NT2/D1 (cell line): ENCODE measurements at regions not wholly inside any gene's neighbourhood (a gene's known extent, or its start where the extent isn't known, plus 50 kb on each side); places are given as distances from the start of the nearest gene placed in this dataset.
"Not testable (repeated sequence)": the region's sequence is repeated elsewhere in the genome, so short reads cannot be mapped to it uniquely, and the experiment has no call there.

Source experiments
- DNase-seq: peaks from one replicate; pipeline ENCODE4 v3.0.0-alpha.2; 2011; ENCODE audit warnings: low read depth, low spot score
- H3K27me3 ChIP-seq: 2 replicates; pipeline ENCODE4 v1.6.0; 2011; ENCODE audit warnings: mild to moderate bottlenecking; ENCODE audit not compliant: insufficient read length, insufficient read depth
- H3K36me3 ChIP-seq: 2 replicates; pipeline ENCODE4 v1.6.1; 2011; ENCODE audit warnings: mild to moderate bottlenecking, low read length, mixed read lengths; ENCODE audit not compliant: insufficient read depth, insufficient read length
- H3K4me1 ChIP-seq: 2 replicates; pipeline ENCODE4 v1.5.1; 2011; ENCODE audit not compliant: insufficient read depth, insufficient read length
- H3K4me3 ChIP-seq: 2 replicates; pipeline ENCODE4 v1.5.1; 2011; ENCODE audit warnings: low read depth; ENCODE audit not compliant: insufficient read length
- H3K9ac ChIP-seq: 2 replicates; pipeline ENCODE4 v1.6.0; 2011; ENCODE audit warnings: low read depth; ENCODE audit not compliant: insufficient read length
- H3K9me3 ChIP-seq: 2 replicates; pipeline ENCODE4 v1.5.1; 2011; ENCODE audit warnings: mild to moderate bottlenecking, low read length; ENCODE audit not compliant: insufficient read depth
- SUZ12 ChIP-seq: IDR thresholded peaks from 2 replicates; pipeline ENCODE4 v1.6.1; 2011; ENCODE audit not compliant: insufficient read length, insufficient read depth; ENCODE audit errors: extremely low read depth
- YY1 ChIP-seq: IDR thresholded peaks from 2 replicates; pipeline ENCODE4 v1.6.1; 2011; ENCODE audit not compliant: insufficient read length, insufficient read depth
- ZNF274 ChIP-seq: IDR thresholded peaks from 2 replicates; pipeline ENCODE4 v1.6.1; 2011; ENCODE audit warnings: mild to moderate bottlenecking, low read depth, low read length

DNA sequence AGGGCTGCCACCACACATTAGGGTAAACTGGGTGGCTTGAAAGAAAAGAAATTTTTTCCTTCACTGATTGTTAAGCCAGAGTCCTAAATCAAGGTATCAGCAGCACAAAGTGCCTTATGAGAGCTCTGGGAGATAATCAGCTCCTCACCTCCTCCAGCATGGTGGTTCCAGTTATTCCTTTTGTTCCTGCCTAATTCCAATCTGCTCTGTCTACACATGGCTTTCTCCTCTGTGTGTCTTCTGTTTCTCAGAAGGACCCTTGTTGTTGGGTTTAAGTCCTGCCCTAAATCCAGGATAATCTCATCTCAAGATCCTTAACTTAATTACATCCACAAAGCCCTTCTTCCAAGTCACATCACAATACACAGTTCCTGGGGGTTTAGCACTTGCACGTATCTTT, 1352.0 kb upstream of the CDH9 start:
- no peaks in the 10 kb centered on the region for H3K36me3 ChIP-seq
- H3K9me3 ChIP-seq = no peaks in the 10 kb centered on the region
- DNase-seq = no peak
- TF ChIP-seq SUZ12 = no peak
- TF ChIP-seq ZNF274 = no peak
- TF ChIP-seq YY1 = no peak
- H3K4me1 ChIP-seq = no peaks in the 10 kb centered on the region
- no peak overlapping the region for H3K4me3 ChIP-seq
- no peaks in the 10 kb centered on the region for H3K27me3 ChIP-seq
- H3K9ac ChIP-seq = no peak overlapping the region

DNA sequence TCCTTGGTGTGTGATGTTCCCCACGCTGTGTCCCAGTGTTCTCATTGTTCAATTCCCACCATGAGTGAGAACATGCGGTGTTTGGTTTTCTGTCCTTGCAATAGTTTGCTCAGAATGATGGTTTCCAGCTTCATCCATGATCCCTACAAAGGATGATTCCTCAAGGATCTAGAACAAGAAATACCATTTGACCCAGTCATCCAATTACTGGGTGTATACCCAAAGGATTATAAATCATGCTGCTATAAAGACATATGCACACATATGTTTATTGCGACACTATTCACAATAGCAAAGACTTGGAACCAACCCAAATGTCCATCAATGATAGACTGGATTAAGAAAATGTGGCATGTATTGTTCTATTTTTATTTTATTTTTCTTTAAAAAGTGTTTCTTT, 1351.3 kb upstream of the CDH9 start:
- H3K4me1 ChIP-seq, DNase-seq, H3K9me3 ChIP-seq, H3K4me3 ChIP-seq, H3K9ac ChIP-seq, H3K36me3 ChIP-seq, H3K27me3 ChIP-seq: not testable (repeated sequence)

DNA sequence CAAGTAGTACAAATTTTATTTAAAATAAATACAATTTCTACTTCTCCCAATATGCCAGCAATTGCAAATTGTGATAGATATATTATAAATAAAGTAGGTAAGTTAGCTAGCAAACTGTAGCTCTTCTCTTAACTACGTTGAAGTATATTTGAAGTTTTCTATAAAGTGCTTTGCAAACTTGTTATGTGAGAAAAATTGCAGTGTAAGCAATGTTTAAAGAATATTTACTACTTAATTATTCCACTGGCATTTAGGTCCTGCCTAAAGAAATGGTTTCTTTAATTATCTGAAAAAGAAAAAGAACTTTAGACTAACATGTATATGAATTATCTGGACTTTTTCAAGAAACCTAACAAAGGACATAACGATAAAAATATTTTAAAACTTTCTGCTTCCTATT, 1350.0 kb upstream of the CDH9 start:
- Histone ChIP-seq H3K4me3 (no peak overlapping the region), H3K27me3 (no peaks in the 10 kb centered on the region), H3K9me3 (no peaks in the 10 kb centered on the region), H3K36me3 (no peaks in the 10 kb centered on the region), H3K9ac (no peak overlapping the region), H3K4me1 (no peaks in the 10 kb centered on the region)
- DNase-seq = no peak
- TF ChIP-seq SUZ12 = no peak
- no peak for TF ChIP-seq YY1
- no peak for TF ChIP-seq ZNF274

DNA sequence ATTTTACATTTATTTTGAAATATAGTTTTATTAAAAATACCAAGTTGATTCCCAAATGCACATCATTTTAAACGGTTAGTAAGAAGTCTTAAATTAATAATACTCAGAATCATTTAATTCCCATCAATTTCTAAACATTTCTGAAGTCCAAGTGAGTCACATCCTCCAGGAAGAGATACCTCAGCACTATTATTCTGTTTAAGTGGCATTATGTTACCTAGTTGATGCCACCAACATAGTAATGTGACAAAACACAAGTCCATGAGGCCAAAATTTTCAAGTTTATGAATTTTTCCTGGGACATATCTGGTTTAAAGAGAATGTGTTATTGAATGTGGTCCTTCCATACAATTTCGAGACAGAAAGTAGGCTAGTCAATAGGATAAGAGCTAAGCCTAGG, 1348.3 kb upstream of the CDH9 start:
- Histone ChIP-seq H3K4me3 (no peak overlapping the region), H3K9ac (no peak overlapping the region), H3K27me3 (no peaks in the 10 kb centered on the region), H3K4me1 (no peaks in the 10 kb centered on the region), H3K9me3 (no peaks in the 10 kb centered on the region), H3K36me3 (no peaks in the 10 kb centered on the region)
- TF ChIP-seq SUZ12 (no peak), YY1 (no peak), ZNF274 (no peak)
- DNase-seq = no peak

DNA sequence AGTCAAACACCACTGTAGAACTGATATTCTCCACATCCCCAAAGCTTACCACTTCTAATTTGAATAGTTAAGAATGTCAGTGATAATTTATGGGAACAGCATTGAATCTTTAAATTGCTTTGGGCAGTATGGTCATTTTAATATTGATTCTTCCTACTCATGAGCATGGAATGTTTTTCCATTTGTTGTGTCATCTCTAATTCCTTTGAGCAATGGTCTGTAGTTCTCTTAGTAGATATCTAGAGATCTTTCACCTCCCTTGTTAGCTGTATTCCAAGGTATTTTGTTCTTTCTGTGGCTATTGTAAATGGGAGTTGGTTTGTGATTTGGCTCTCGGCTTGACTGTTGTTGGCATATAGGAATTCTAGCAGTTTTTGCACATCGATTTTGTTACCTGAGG, 1341.8 kb upstream of the CDH9 start:
- Histone ChIP-seq H3K9ac (no peak overlapping the region), H3K27me3 (no peaks in the 10 kb centered on the region), H3K4me3 (no peak overlapping the region), H3K4me1 (no peaks in the 10 kb centered on the region), H3K9me3 (no peaks in the 10 kb centered on the region), H3K36me3 (no peaks in the 10 kb centered on the region)
- DNase-seq = no peak
- TF ChIP-seq ZNF274 (no peak), SUZ12 (no peak), YY1 (no peak)

DNA sequence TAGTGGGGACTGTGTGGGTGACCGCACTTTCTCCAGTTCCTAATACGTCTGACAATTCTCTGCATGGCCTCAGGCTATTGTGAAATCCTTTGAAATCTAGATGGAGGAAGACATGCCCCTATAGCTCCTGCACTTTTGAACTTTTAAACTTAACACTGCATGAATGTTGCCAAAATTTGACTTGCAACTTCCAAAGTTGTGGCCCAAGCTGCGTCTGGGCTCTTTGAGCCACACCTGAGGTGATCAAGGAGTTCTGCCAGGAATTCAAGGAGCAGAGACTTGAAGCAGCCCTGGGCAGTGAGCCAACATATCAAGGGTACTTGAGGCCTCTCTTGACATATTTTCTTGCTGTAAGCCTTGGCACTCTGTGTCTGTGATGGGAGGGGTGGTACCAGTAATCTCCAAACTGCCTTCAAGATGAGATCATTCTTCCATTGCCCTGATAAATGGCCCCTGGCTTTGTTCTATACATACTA, 1336.1 kb upstream of the CDH9 start:
- Histone ChIP-seq H3K4me1 (no peaks in the 10 kb centered on the region), H3K9ac (no peak overlapping the region), H3K27me3 (no peaks in the 10 kb centered on the region), H3K36me3 (no peaks in the 10 kb centered on the region), H3K4me3 (no peak overlapping the region), H3K9me3 (no peaks in the 10 kb centered on the region)
- TF ChIP-seq SUZ12 = no peak
- no peak for TF ChIP-seq YY1
- TF ChIP-seq ZNF274 = no peak
- DNase-seq = no peak

DNA sequence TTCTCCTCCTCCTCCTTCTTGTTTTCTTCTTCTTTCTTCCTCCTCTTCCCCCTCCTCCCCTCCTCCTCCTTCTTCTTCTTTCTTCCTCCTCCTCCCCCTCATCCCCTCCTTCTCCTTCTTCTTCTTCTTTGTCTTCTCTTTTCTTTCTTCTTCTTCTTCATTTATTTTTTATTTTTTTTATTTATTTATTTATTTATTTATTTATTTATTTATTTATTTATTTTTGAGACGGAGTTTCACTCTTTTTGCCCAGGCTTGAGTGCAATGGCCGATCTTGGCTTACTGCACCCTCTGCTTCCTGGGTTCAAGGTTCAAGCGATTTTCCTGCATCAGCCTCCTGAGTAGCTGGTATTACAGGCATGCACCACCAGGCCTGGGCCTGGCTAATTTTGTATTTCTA, 1332.5 kb upstream of the CDH9 start:
- TF ChIP-seq YY1 (no peak), SUZ12 (no peak), ZNF274 (no peak)
- no peak for DNase-seq
- Histone ChIP-seq H3K27me3 (no peaks in the 10 kb centered on the region), H3K4me3 (no peak overlapping the region), H3K36me3 (no peaks in the 10 kb centered on the region), H3K9ac (no peak overlapping the region), H3K9me3 (no peaks in the 10 kb centered on the region; the same call in 1 of the 2 replicates), H3K4me1 (no peaks in the 10 kb centered on the region)

DNA sequence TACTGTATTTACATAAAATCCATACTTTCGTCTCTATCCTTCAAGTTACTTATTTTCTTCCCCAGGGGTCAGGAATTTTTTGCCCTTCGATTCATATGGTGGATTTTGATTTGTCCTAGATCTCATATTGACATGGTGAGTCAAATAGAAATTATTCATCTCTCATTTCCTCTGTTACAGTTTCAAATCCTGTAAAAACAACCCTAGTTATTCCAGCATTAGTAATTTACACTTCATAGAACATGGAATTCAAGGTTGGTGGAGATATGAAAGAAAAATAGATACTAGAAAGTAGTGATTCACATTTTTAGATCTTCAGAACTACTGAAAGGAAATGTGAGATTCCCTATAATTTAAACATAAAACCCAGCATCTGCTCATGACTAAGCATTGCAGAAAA, 1331.0 kb upstream of the CDH9 start:
- Histone ChIP-seq H3K27me3 (no peaks in the 10 kb centered on the region), H3K9me3 (no peaks in the 10 kb centered on the region; the same call in 1 of the 2 replicates), H3K4me1 (no peaks in the 10 kb centered on the region), H3K9ac (no peak overlapping the region), H3K4me3 (no peak overlapping the region), H3K36me3 (no peaks in the 10 kb centered on the region)
- TF ChIP-seq ZNF274 (no peak), SUZ12 (no peak), YY1 (no peak)
- DNase-seq = no peak
